Urinary bladder (tissue), 3 donors: ENCODE measurements at regions not wholly inside any gene's neighbourhood (a gene's known extent, or its start where the extent isn't known, plus 50 kb on each side); places are given as distances from the start of the nearest gene placed in this dataset.

Experiments
- DNase-seq: peaks from one replicate; pipeline ENCODE4 v3.0.0-alpha.2; 2015; ENCODE audit errors: extremely low spot score
- H3K27ac ChIP-seq: one replicate; pipeline ENCODE4 v1.5.1; 2013; ENCODE audit warnings: low read depth, mild to moderate bottlenecking, moderate library complexity
- H3K36me3 ChIP-seq: one replicate; pipeline ENCODE4 v1.6.1; 2013; ENCODE audit warnings: mild to moderate bottlenecking, moderate library complexity; ENCODE audit not compliant: insufficient read depth
- H3K4me1 ChIP-seq: one replicate; pipeline ENCODE4 v1.6.1; 2013; ENCODE audit warnings: mild to moderate bottlenecking, moderate library complexity; ENCODE audit not compliant: insufficient read depth
- H3K4me3 ChIP-seq: one replicate; pipeline ENCODE4 v1.5.1; 2013; ENCODE audit warnings: low read depth, low read length
- WGBS: extraction: QIAGEN DNeasy Blood & Tissue Kit; methylation state at CpG from one replicate; pipeline ENCODE4 v1.1.7; 2013; 5-methylcytosine and 5-hydroxymethylcytosine counted together
- donor health status: healthy with polysubstance abuse.
- donor health status: healthy.

DNA sequence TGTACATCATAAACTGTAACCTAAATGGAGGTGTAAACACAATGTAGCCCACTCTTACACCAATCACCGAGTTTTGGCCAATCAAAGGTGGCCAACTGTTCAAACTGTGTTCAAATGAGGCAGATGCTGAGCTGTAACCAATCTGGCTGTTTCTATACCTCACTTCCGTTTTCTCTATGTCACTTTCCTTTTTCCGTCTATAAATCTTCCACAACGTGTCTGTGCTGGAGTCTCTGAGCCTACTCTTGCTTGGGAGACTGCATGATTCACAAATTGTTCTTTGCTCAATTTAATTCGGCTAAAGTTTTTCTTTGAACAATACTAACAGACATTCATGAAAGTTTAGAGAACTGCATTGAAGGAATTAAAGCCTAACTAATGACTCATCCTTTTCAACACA is 547.1 kb upstream of the USP15 start:
- H3K27ac ChIP-seq = no peak overlapping the region
- H3K36me3 ChIP-seq = no peaks in the 10 kb centered on the region
- no peaks in the 10 kb centered on the region for H3K4me1 ChIP-seq
- no peak overlapping the region for H3K4me3 ChIP-seq
- 46% methylated on average over 5 of the region's 5 CpGs for WGBS
- no peak for DNase-seq

DNA sequence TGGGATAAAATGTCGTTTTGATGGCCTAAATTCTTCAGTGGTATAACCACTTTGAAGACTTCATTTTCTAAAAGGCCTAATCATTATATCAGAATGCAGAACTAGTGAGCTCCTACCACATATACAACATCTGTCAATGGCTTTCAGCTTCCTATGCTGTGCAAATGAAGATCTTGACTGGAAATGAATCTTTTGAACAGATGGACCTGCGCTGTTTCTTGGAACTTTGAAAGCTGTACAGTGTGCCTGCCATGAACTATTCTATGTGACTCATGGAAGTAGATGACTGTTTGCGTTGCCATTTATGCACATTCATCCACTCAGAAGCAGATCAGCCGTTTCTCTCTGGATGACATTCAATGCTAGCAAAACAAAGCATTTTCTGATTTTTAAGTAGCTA is 542.2 kb upstream of the USP15 start:
- 86% methylated on average over 4 of the region's 4 CpGs for WGBS
- H3K4me3 ChIP-seq = no peak overlapping the region
- no peaks in the 10 kb centered on the region for H3K4me1 ChIP-seq
- no peaks in the 10 kb centered on the region for H3K36me3 ChIP-seq
- no peak overlapping the region for H3K27ac ChIP-seq
- no peak for DNase-seq

GRCh38 chr12:61739925-61740324 is 520.3 kb upstream of the USP15 start:
- H3K4me1 ChIP-seq = no peaks in the 10 kb centered on the region
- H3K4me3 ChIP-seq = no peak overlapping the region
- 85% methylated on average over 1 of the region's 1 CpG for WGBS
- H3K27ac ChIP-seq = no peak overlapping the region
- no peaks in the 10 kb centered on the region for H3K36me3 ChIP-seq
- no peak for DNase-seq

DNA sequence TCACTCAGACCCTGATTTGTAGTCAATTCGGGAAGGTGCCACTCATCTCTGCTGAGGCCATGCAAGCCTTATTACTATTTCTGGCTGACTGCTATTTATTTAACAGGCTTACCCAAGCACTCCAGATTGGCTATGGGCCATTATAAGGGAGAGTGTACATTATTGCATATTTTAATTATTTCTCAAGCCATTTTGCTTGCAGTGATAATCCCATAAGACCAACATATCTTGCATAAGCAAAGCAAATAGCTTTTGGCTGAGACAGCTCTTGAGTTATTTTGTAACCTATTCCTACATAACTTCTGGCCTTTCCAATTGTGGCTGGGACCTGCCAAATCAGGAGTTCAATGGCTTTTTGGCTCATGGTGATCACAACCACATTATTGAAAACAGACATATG is 509.6 kb upstream of the USP15 start:
- Histone ChIP-seq H3K27ac (no peak overlapping the region), H3K36me3 (no peaks in the 10 kb centered on the region), H3K4me3 (no peak overlapping the region), H3K4me1 (no peaks in the 10 kb centered on the region)
- no peak for DNase-seq
- 84% methylated on average over 1 of the region's 1 CpG for WGBS

- no peak overlapping the region for H3K27ac ChIP-seq
- no peak for DNase-seq
- WGBS = 95% methylated on average over 1 of the region's 1 CpG
Observed at GRCh38 chr12:61754214-61754613, 506.0 kb upstream of the USP15 start.

DNA sequence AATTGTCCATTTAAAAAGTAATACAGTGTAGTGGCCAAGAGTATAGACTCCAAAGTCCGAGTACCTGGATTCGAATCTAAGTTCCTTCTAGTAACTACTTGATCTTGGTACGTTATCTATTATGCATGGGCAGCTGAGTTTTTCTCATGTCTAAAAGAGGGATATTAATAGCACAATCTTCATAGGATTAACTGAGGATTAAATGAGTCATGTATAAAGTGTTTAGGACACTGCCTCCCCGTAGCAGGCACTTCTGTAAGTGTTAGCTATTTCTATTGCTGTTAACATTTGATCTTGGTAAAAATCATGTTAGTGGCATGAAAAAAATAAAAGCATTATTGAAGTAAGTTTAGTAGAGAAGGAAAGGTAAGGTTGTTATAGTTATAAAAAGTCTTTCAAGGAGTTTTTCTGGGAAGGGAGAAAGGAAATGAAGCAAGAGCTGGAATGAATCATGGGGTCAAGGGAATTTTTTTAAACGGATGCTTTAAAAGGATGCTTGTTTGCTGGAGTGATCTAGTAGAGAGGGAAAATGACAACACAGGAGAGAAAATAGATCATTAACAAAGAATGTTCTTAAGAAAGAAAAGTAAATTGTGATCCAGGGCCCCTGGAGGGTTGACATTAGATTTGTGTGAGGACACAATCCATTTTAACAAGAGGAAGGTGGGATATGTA is 502.2 kb upstream of the USP15 start:
- Histone ChIP-seq H3K4me1 (no peaks in the 10 kb centered on the region), H3K27ac (no peak overlapping the region), H3K4me3 (no peak overlapping the region), H3K36me3 (no peaks in the 10 kb centered on the region)
- 73% methylated on average over 5 of the region's 5 CpGs for WGBS
- DNase-seq = no peak

More at GRCh38 chr12:61754214-61754613, 506.0 kb upstream of the USP15 start:
- Histone ChIP-seq H3K36me3 (no peaks in the 10 kb centered on the region), H3K4me1 (no peaks in the 10 kb centered on the region), H3K4me3 (no peak overlapping the region)

DNA sequence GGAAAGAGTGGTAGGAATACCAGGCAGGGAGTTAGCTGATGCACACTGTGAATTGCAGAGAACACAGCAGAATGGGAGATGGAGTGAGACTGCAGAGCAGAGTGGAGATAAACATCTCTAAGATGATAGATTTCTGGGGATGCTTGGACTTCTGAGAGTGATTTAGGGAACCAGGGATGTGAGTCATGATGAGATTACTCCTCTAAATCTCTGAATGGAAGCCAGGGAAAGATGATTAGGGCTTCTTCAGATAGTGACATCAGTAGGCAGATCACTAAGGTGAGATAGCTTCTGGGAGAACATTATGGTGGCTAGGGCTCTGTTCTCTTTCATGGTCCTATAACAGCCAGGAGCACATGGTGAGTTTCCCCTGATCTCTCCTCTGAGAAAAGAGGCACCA is 501.5 kb upstream of the USP15 start:
- no peak for DNase-seq
- Histone ChIP-seq H3K4me3 (no peak overlapping the region), H3K4me1 (no peaks in the 10 kb centered on the region), H3K36me3 (no peaks in the 10 kb centered on the region), H3K27ac (no peak overlapping the region)

GRCh38 chr12:61765926-61766325 is 494.3 kb upstream of the USP15 start:
- DNase-seq = no peak
- 77% methylated on average over 1 of the region's 1 CpG for WGBS
- H3K4me3 ChIP-seq = no peak overlapping the region

GRCh38 chr12:61780435-61780834 is 479.8 kb upstream of the USP15 start:
- DNase-seq = no peak
- H3K36me3 ChIP-seq = no peaks in the 10 kb centered on the region
- no peak overlapping the region for H3K4me3 ChIP-seq
- WGBS = 67% methylated on average over 1 of the region's 1 CpG
- H3K27ac ChIP-seq = no peak overlapping the region
- no peaks in the 10 kb centered on the region for H3K4me1 ChIP-seq

More at GRCh38 chr12:61765926-61766325, 494.3 kb upstream of the USP15 start:
- H3K4me1 ChIP-seq = no peaks in the 10 kb centered on the region
- H3K36me3 ChIP-seq = no peaks in the 10 kb centered on the region
- no peak overlapping the region for H3K27ac ChIP-seq

DNA sequence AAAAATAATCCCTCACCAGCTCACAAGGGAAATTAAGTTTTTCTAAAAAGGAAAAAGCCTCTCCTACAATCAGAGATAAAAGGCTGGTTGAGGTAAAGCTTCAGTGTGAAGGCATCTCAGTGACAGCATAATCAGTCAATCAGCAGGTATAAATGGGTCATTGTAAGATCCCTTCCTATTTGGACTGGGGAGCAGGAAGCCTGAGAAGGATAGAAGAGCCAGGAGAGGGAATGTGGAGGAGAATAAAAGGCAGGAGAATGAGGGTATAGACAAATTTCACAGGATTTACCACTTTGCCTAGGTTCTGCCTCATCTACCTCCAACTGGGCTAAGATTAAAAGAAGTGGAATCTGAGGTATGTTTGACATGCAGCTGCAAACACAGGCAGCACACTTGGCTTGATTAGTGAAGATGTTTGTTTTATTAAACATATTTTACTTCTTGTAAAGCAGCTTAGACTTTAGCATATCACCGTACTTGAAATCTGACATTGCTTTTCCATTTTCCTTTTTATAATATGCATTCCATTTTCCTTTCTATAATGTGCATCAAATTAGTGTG is 479.1 kb upstream of the USP15 start:
- H3K4me1 ChIP-seq = no peaks in the 10 kb centered on the region
- no peak overlapping the region for H3K4me3 ChIP-seq
- no peak overlapping the region for H3K27ac ChIP-seq
- WGBS = 18% methylated on average over 1 of the region's 1 CpG
- no peaks in the 10 kb centered on the region for H3K36me3 ChIP-seq
- no peak for DNase-seq

GRCh38 chr12:61796846-61797245 is 463.4 kb upstream of the USP15 start:
- no peaks in the 10 kb centered on the region for H3K4me1 ChIP-seq
- H3K4me3 ChIP-seq = no peak overlapping the region
- no peak overlapping the region for H3K27ac ChIP-seq
- no peaks in the 10 kb centered on the region for H3K36me3 ChIP-seq
- no peak for DNase-seq
- 75% methylated on average over 1 of the region's 1 CpG for WGBS

DNA sequence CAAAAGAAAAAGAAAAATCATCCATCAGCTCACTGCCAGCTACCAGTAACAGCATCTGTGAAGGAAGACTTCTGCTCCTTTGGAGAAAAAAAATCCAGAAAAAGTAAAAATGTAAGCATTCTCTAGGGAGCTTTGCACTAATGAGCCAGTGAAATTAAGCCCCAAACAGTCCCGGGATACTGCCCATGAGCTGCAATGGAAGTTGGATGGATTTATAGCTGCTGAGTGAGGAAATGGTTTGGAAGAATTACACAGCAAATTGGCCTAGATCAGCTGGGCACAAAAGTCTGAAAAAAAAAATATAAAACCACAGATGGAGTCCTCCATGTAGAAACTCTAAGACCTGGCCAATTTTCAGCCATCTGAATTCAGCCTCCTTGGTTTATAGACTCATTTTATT is 462.9 kb upstream of the USP15 start:
- Histone ChIP-seq H3K4me1 (no peaks in the 10 kb centered on the region), H3K4me3 (no peak overlapping the region), H3K36me3 (no peaks in the 10 kb centered on the region), H3K27ac (no peak overlapping the region)
- WGBS = 21% methylated on average over 1 of the region's 1 CpG
- DNase-seq = no peak

GRCh38 chr12:61798778-61799177 is 461.4 kb upstream of the USP15 start:
- Histone ChIP-seq H3K4me1 (no peaks in the 10 kb centered on the region), H3K27ac (no peak overlapping the region), H3K36me3 (no peaks in the 10 kb centered on the region), H3K4me3 (no peak overlapping the region)
- DNase-seq = no peak

GRCh38 chr12:61804301-61804700 is 455.9 kb upstream of the USP15 start:
- H3K4me3 ChIP-seq = no peak overlapping the region
- DNase-seq = no peak

DNA sequence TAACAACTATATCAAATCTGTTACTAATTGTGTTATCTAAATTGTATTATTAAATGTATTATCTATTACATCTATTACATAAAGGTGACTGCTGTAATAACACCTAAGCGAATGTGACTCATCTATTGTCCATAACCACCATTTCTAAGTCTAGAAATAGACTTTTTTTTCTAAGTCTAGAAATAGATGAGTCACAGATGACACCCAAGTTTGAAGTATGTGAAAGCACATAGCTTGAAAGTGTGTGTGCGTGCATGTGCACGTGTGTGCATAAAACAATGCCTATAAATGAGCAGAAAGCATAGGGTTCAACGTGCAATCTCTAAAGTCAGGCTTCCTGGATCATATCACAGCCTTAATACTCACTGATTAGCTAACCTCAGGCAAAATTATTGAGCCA is 451.3 kb upstream of the USP15 start:
- Histone ChIP-seq H3K27ac (no peak overlapping the region), H3K36me3 (no peaks in the 10 kb centered on the region), H3K4me3 (no peak overlapping the region), H3K4me1 (no peaks in the 10 kb centered on the region)
- DNase-seq = no peak
- 89% methylated on average over 4 of the region's 4 CpGs for WGBS

More at GRCh38 chr12:61804301-61804700, 455.9 kb upstream of the USP15 start:
- Histone ChIP-seq H3K4me1 (no peaks in the 10 kb centered on the region), H3K36me3 (no peaks in the 10 kb centered on the region), H3K27ac (no peak overlapping the region)
